K562 (cell line): ENCODE measurements at regions not wholly inside any gene's neighbourhood (a gene's known extent, or its start where the extent isn't known, plus 50 kb on each side); places are given as distances from the start of the nearest gene placed in this dataset.

Experiments
- ATAC-seq: fragments of 200-7000 bp; cut with Tn5 transposase; 3 replicates; pipeline ENCODE4 v1.9.1; 2020; ENCODE audit warnings: moderate library complexity
- BruUV-seq: library from RNA; stranded (reverse); fragments of 400-500 nt; replicated peaks from 2 replicates; lab custom pipeline; 2021; lab: Mats Ljungman, UMichigan
- CTCF ChIA-PET: fragments of 300-600 bp; formaldehyde crosslinking; extraction: SDS; loops from one replicate; lab custom pipeline; 2021; ENCODE audit warnings: low intra/inter-chr PET ratio; lab: Yijun Ruan, JAX
- POLR2A ChIA-PET: fragments of 300-600, 350-650 bp; sonication (Branson Sonifier 250); formaldehyde crosslinking; extraction: SDS; loops from one replicate; lab custom pipeline; 2021; ENCODE audit warnings: antibody characterized with exemption, inconsistent platforms; lab: Yijun Ruan, JAX
- DNase-seq, 4 experiments: peaks; one replicate each; pipeline versions ENCODE4 v3.0.0 to v3.0.0-alpha.2; 2011 to 2018; ENCODE audit warnings: low spot score in 3 of 4, mixed read lengths in 3 of 4; ENCODE audit errors: extremely low read depth in 1 of 4
- FAIRE-seq: peaks from 2 replicates; lab custom pipeline; 2011; peaks lifted over from hg19 to GRCh38; lab: Jason Lieb, UNC
- H2AFZ ChIP-seq: 2 replicates; pipeline ENCODE4 v1.6.0; 2011; ENCODE audit warnings: low read depth, low read length, control low read depth, inconsistent platforms
- H3K27ac ChIP-seq: fragments of 200-600 bp; 3 replicates; pipeline ENCODE4 v1.8.0; 2011; ENCODE audit warnings: low read depth, mild to moderate bottlenecking, control low read depth, inconsistent platforms, low read length, moderate library complexity, mixed read lengths; ENCODE audit errors: extremely low read depth
- H3K27me3 ChIP-seq, 2 experiments: fragments of 300-600 bp in 1 of 2; 2 replicates in 1 of 2; 3 replicates in 1 of 2; pipeline versions ENCODE4 v1.6.0 to v1.8.0; 2011; ENCODE audit warnings: inconsistent platforms in 2 of 2, low read length in 2 of 2, mild to moderate bottlenecking in 1 of 2, mixed read lengths in 1 of 2, moderate library complexity in 1 of 2; ENCODE audit not compliant: control insufficient read depth in 2 of 2, insufficient read depth in 2 of 2
- H3K36me3 ChIP-seq: fragments of 300-600 bp; 3 replicates; pipeline ENCODE4 v1.8.0; 2011; ENCODE audit warnings: mild to moderate bottlenecking, low read length, inconsistent platforms; ENCODE audit not compliant: control insufficient read depth, insufficient read depth
- H3K4me1 ChIP-seq, 2 experiments: fragments of 200-600 bp in 1 of 2; replicated peaks in 1 of 2; 2 replicates in 1 of 2; 3 replicates in 1 of 2; pipeline versions ENCODE4 v1.5.1 to v1.8.0; 2011; ENCODE audit warnings: inconsistent platforms in 2 of 2, low read length in 2 of 2, mild to moderate bottlenecking in 1 of 2, mixed read lengths in 1 of 2, moderate library complexity in 1 of 2; ENCODE audit not compliant: control insufficient read depth in 2 of 2, insufficient read depth in 2 of 2
- H3K4me2 ChIP-seq: 2 replicates; pipeline ENCODE4 v1.6.1; 2011; ENCODE audit warnings: low read length, control low read depth, inconsistent platforms, mixed read lengths; ENCODE audit not compliant: insufficient read depth
- H3K4me3 ChIP-seq: fragments of 200-600 bp; sonication (generic), shearing (Covaris generic); 2 replicates; pipeline ENCODE4 v1.5.1; 2016; ENCODE audit warnings: control low read depth, inconsistent platforms
- H3K79me2 ChIP-seq: fragments of 200-600 bp; 3 replicates; pipeline ENCODE4 v1.8.0; 2011; ENCODE audit warnings: low read length, inconsistent platforms; ENCODE audit not compliant: control insufficient read depth, insufficient read depth
- H3K9ac ChIP-seq, 2 experiments: 2 replicates each; pipeline versions ENCODE4 v1.6.0 to v1.6.1; 2011; ENCODE audit warnings: low read depth in 2 of 2, low read length in 2 of 2, control low read depth in 1 of 2, inconsistent platforms in 1 of 2, mild to moderate bottlenecking in 1 of 2, mixed read lengths in 1 of 2; ENCODE audit not compliant: insufficient read depth in 1 of 2
- H3K9me1 ChIP-seq: one replicate; pipeline ENCODE4 v1.6.0; 2011; ENCODE audit warnings: inconsistent platforms, mild to moderate bottlenecking, low read length, moderate library complexity; ENCODE audit not compliant: control insufficient read depth, insufficient read depth
- H3K9me3 ChIP-seq: replicated peaks from 2 replicates; pipeline ENCODE4 v1.5.1; 2011; ENCODE audit warnings: low read depth, low read length, inconsistent platforms; ENCODE audit not compliant: control insufficient read depth, insufficient read depth
- H4K20me1 ChIP-seq: replicated peaks from 2 replicates; pipeline ENCODE4 v1.6.1; 2011; ENCODE audit warnings: low read length, inconsistent platforms, mixed read lengths; ENCODE audit not compliant: control insufficient read depth, insufficient read depth
- ATF2 ChIP-seq: sonication (generic); formaldehyde crosslinking; IDR thresholded peaks from 2 replicates; pipeline ENCODE4 v1.8.1; 2022; ENCODE audit warnings: missing genetic modification reagents
- CBX5 ChIP-seq: IDR thresholded peaks from 2 replicates; pipeline ENCODE4 v1.6.1; 2014; ENCODE audit warnings: low read depth, borderline replicate concordance
- FOXA3 ChIP-seq, 2 experiments: fragments of 450-650 bp in 1 of 2; sonication (generic) in 1 of 2; formaldehyde crosslinking; IDR thresholded peaks in 1 of 2; conservative IDR thresholded peaks in 1 of 2; 2 replicates each; pipeline versions ENCODE4 v1.4.0 to v1.8.0; 2020 to 2022; ENCODE audit warnings: mild to moderate bottlenecking in 2 of 2, missing genetic modification reagents in 1 of 2
- HMG20B ChIP-seq: fragments of 250-450 bp; sonication (Bioruptor Pico); IDR thresholded peaks from 2 replicates; pipeline ENCODE4 v1.5.0; 2021; ENCODE audit warnings: mild to moderate bottlenecking
- HNRNPK ChIP-seq: fragments of 200-400 bp; formaldehyde crosslinking; IDR thresholded peaks from one replicate; pipeline ENCODE4 v1.6.1; 2018; ENCODE audit warnings: mild to moderate bottlenecking, low read depth, low read length; ENCODE audit not compliant: poor library complexity, severe bottlenecking
- HNRNPL ChIP-seq: fragments of 200-400 bp; formaldehyde crosslinking; IDR thresholded peaks from 2 replicates; pipeline ENCODE4 v1.6.1; 2017; ENCODE audit warnings: low read depth, mild to moderate bottlenecking, low read length
- KHSRP ChIP-seq: fragments of 450-650 bp; IDR thresholded peaks from 2 replicates; pipeline ENCODE4 v1.6.1; 2017
- MTA3 ChIP-seq: fragments of 450-650 bp; formaldehyde crosslinking; IDR thresholded peaks from 2 replicates; pipeline ENCODE4 v1.6.1; 2017; ENCODE audit warnings: mild to moderate bottlenecking, borderline replicate concordance
- PTBP1 ChIP-seq: fragments of 200-400 bp; formaldehyde crosslinking; IDR thresholded peaks from 2 replicates; pipeline ENCODE4 v1.6.1; 2017; ENCODE audit warnings: low read depth, low read length
- SIN3B ChIP-seq: fragments of 450-650 bp; IDR thresholded peaks from 2 replicates; pipeline ENCODE4 v1.6.1; 2017; ENCODE audit warnings: low read depth, mild to moderate bottlenecking, moderate library complexity
- SRF ChIP-seq, 2 experiments: fragments of 250-450, 450-650 bp in 1 of 2; sonication (Bioruptor Pico) in 1 of 2; sonication (generic) in 1 of 2; formaldehyde crosslinking; IDR thresholded peaks; 2 replicates each; pipeline versions ENCODE4 v1.5.0 to v1.5.1; 2020 to 2022; ENCODE audit warnings: mild to moderate bottlenecking in 1 of 2, missing genetic modification reagents in 1 of 2
- THRB ChIP-seq: fragments of 450-650 bp; formaldehyde crosslinking; conservative IDR thresholded peaks from 2 replicates; pipeline ENCODE4 v1.4.0; 2022; ENCODE audit warnings: mild to moderate bottlenecking, missing genetic modification characterization
- ZNF766 ChIP-seq: fragments of 200-800 bp; sonication (Bioruptor generic); conservative IDR thresholded peaks from 2 replicates; pipeline ENCODE4 v1.6.1; 2016; ENCODE audit warnings: missing genetic modification characterization, missing compliant biosample characterization
- WGBS: fragments of 100-300 bp; shearing (Covaris generic); methylation state at CpG from one replicate; pipeline ENCODE4 v1.1.6; 2016; ENCODE audit warnings: low coverage, mixed read lengths; ENCODE audit not compliant: insufficient coverage; ENCODE audit errors: missing lambda C conversion rate; 5-methylcytosine and 5-hydroxymethylcytosine counted together
- in situ Hi-C: fragments of 300-500 bp; cut with MboI; formaldehyde crosslinking; loops from 4 replicates; pipeline ENCODE4 v1.15.0; 2018; ENCODE audit warnings: inconsistent platforms, mixed read lengths
- intact Hi-C: fragments of 100-400 bp; cut with micrococcal nuclease; formaldehyde crosslinking; loops from 2 replicates; pipeline ENCODE4 v1.14.2; 2022
- TF ChIP-seq, protein P1 (sequence below): IDR thresholded peaks from 2 replicates; pipeline ENCODE4 v1.6.1; 2014; ENCODE audit warnings: antibody characterized with exemption

GRCh38 chr2:6281524-6281923, 584.2 kb downstream of the CMPK2 start:
- in situ Hi-C loops = no loop called here
- no peak for DNase-seq
- intact Hi-C loops = no loop called here
- Histone ChIP-seq H3K9ac (no peak overlapping the region), H2AFZ (no peak overlapping the region), H3K79me2 (no peaks in the 10 kb centered on the region), H4K20me1 (no peaks in the 10 kb centered on the region), H3K9me3 (0 out of 2 replicates have a peak, but pooled peaks cover 2% of the 10 kb centered on the region), H3K27me3 (no peaks in the 10 kb centered on the region), H3K27ac (no peak overlapping the region), H3K4me3 (no peak overlapping the region)
- ChIA-PET CTCF (no interaction called here), POLR2A (no interaction called here)
- FAIRE-seq = no peak
- no peak for ATAC-seq
- TF ChIP-seq CBX5 (no peak), ZNF766 (CRISPR knock-in tag) (no peak), MTA3 (no peak), SIN3B (no peak), HNRNPK (no peak), KHSRP (no peak), HNRNPL (no peak)
- TF ChIP-seq, all 486 proteins: peak for 0
- BruUV-seq = no TSS peak
- no peaks in the 10 kb centered on the region for H3K4me1 ChIP-seq
- H3K4me2 ChIP-seq = no peak overlapping the region
- H3K36me3 ChIP-seq = no peaks in the 10 kb centered on the region
- WGBS = 11% methylated on average over 5 of the region's 5 CpGs
- H3K9me1 ChIP-seq = no peaks in the 10 kb centered on the region

GRCh38 chr2:6283259-6283658, 582.4 kb downstream of the CMPK2 start:
- FAIRE-seq (no peak), DNase-seq (no peak), ATAC-seq (no peak)
- H3K9me3 ChIP-seq = 0 out of 2 replicates have a peak, but pooled peaks cover 2% of the 10 kb centered on the region
- in situ Hi-C loops (no loop called here), intact Hi-C loops (no loop called here)
- no peak overlapping the region for H3K27ac ChIP-seq
- no peaks in the 10 kb centered on the region for H3K79me2 ChIP-seq
- no peaks in the 10 kb centered on the region for H3K27me3 ChIP-seq
- ChIA-PET CTCF (no interaction called here), POLR2A (no interaction called here)
- no peak overlapping the region for H2AFZ ChIP-seq
- no peak overlapping the region for H3K9ac ChIP-seq
- H3K9me1 ChIP-seq = no peaks in the 10 kb centered on the region
- H3K36me3 ChIP-seq = no peaks in the 10 kb centered on the region
- H3K4me3 ChIP-seq = no peak overlapping the region
- no peaks in the 10 kb centered on the region for H3K4me1 ChIP-seq
- 22% methylated on average over 10 of the region's 24 CpGs for WGBS
- H4K20me1 ChIP-seq = no peaks in the 10 kb centered on the region
- BruUV-seq = no TSS peak
- no peak overlapping the region for H3K4me2 ChIP-seq
- no peak for TF ChIP-seq THRB (CRISPR knock-in tag)
- no peak for TF ChIP-seq ATF2 (CRISPR knock-in tag)
- no peak for TF ChIP-seq FOXA3 (CRISPR knock-in tag; conservative IDR thresholded peaks at IDR 0.05 in 1 of 2, IDR thresholded peaks at IDR 0.05 in 1 of 2)
- TF ChIP-seq, protein P1, sequence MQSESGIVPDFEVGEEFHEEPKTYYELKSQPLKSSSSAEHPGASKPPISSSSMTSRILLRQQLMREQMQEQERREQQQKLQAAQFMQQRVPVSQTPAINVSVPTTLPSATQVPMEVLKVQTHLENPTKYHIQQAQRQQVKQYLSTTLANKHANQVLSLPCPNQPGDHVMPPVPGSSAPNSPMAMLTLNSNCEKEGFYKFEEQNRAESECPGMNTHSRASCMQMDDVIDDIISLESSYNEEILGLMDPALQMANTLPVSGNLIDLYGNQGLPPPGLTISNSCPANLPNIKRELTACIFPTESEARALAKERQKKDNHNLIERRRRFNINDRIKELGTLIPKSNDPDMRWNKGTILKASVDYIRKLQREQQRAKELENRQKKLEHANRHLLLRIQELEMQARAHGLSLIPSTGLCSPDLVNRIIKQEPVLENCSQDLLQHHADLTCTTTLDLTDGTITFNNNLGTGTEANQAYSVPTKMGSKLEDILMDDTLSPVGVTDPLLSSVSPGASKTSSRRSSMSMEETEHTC = no peak
- TF ChIP-seq SRF (CRISPR knock-in tag; IDR thresholded peaks at IDR 0.05) = no peak
- no peak for TF ChIP-seq PTBP1
- TF ChIP-seq HMG20B (CRISPR knock-in tag) = no peak
